OCI-LY7 (cell line): ENCODE measurements at regions not wholly inside any gene's neighbourhood (a gene's known extent, or its start where the extent isn't known, plus 50 kb on each side); places are given as distances from the start of the nearest gene placed in this dataset.

Experiments
- BruUV-seq: library from RNA; stranded (reverse); fragments of 400-500 nt; replicated peaks from 2 replicates; lab custom pipeline; 2021; lab: Mats Ljungman, UMichigan
- CTCF ChIA-PET: fragments of 300-600 bp; sonication (Branson Sonifier 250); formaldehyde crosslinking; loops from one replicate; lab custom pipeline; 2022; ENCODE audit warnings: antibody characterized with exemption; ENCODE audit not compliant: unreplicated experiment; lab: Charles Lee
- POLR2A ChIA-PET: fragments of 300-600 bp; sonication (Branson Sonifier 250); formaldehyde crosslinking; loops from one replicate; lab custom pipeline; 2022; ENCODE audit warnings: antibody characterized with exemption; lab: Charles Lee
- DNase-seq: peaks from one replicate; pipeline ENCODE4 v3.0.0-alpha.2; 2015; ENCODE audit warnings: low spot score
- H2AFZ ChIP-seq: fragments of 200-600 bp; sonication (generic), shearing (Covaris generic); 2 replicates; pipeline ENCODE4 v1.6.1; 2014; ENCODE audit warnings: mild to moderate bottlenecking, antibody characterized with exemption, low read length, moderate library complexity
- H3K27ac ChIP-seq: fragments of 200-600 bp; sonication (generic); 2 replicates; pipeline ENCODE4 v1.5.1; 2014; ENCODE audit warnings: mixed run types, low read depth, mild to moderate bottlenecking, moderate library complexity, low read length, inconsistent platforms; ENCODE audit not compliant: poor library complexity, severe bottlenecking
- H3K36me3 ChIP-seq: fragments of 200-600 bp; sonication (generic); 2 replicates; pipeline ENCODE4 v1.6.1; 2014; ENCODE audit warnings: mild to moderate bottlenecking, antibody characterized with exemption, low read length, moderate library complexity, mixed read lengths; ENCODE audit not compliant: insufficient read depth
- H3K4me1 ChIP-seq: fragments of 200-600 bp; sonication (generic); 2 replicates; pipeline ENCODE4 v1.5.1; 2014; ENCODE audit warnings: mild to moderate bottlenecking, low read length; ENCODE audit not compliant: insufficient read depth, poor library complexity, severe bottlenecking
- H3K4me2 ChIP-seq: fragments of 200-600 bp; sonication (generic); 2 replicates; pipeline ENCODE4 v1.6.1; 2014; ENCODE audit warnings: mild to moderate bottlenecking, low read length
- H3K4me3 ChIP-seq: fragments of 200-600 bp; sonication (generic); 2 replicates; pipeline ENCODE4 v1.5.1; 2014; ENCODE audit warnings: mild to moderate bottlenecking, low read depth, low read length; ENCODE audit not compliant: poor library complexity, severe bottlenecking
- H3K79me2 ChIP-seq: fragments of 200-600 bp; sonication (generic); 2 replicates; pipeline ENCODE4 v1.6.1; 2016; ENCODE audit warnings: low read depth, mild to moderate bottlenecking, low read length, moderate library complexity, mixed read lengths; ENCODE audit not compliant: insufficient read depth
- H3K9me2 ChIP-seq: fragments of 200-600 bp; sonication (generic); 2 replicates; pipeline ENCODE4 v1.6.1; 2016; ENCODE audit warnings: mild to moderate bottlenecking, low read length, mixed read lengths; ENCODE audit not compliant: insufficient read depth
- H3K9me3 ChIP-seq: fragments of 200-600 bp; sonication (generic); 2 replicates; pipeline ENCODE4 v1.6.1; 2014; ENCODE audit warnings: mild to moderate bottlenecking, mixed run types, low read length, mixed read lengths
- H4K20me1 ChIP-seq: fragments of 200-600 bp; sonication (generic); 2 replicates; pipeline ENCODE4 v1.6.1; 2014; ENCODE audit warnings: mild to moderate bottlenecking, antibody characterized with exemption, low read length, moderate library complexity, mixed read lengths; ENCODE audit not compliant: insufficient read depth
- CTCF ChIP-seq: fragments of 200-600 bp; sonication (generic); conservative IDR thresholded peaks from 2 replicates; pipeline ENCODE4 v1.5.1; 2014; ENCODE audit warnings: mild to moderate bottlenecking, antibody characterized with exemption, low read length, moderate library complexity, mixed read lengths
- EZH2phosphoT487 ChIP-seq: fragments of 200-600 bp; sonication (generic); IDR thresholded peaks from 2 replicates; pipeline ENCODE4 v1.6.1; 2018; ENCODE audit warnings: low read depth, borderline replicate concordance, mild to moderate bottlenecking, mixed run types, antibody characterized with exemption, low read length, moderate library complexity, mixed read lengths
- intact Hi-C: fragments of 100-400 bp; cut with micrococcal nuclease; formaldehyde crosslinking; loops from one replicate; pipeline ENCODE4 v1.10.0; 2022; ENCODE audit not compliant: unreplicated experiment

GRCh38 chr12:124667506-124668326, 100.3 kb upstream of the NCOR2 start:
- CTCF ChIA-PET: no interaction called here
- H3K4me1 ChIP-seq: no peaks in the 10 kb centered on the region
- intact Hi-C loops: no loop called here
- H4K20me1 ChIP-seq: no peaks in the 10 kb centered on the region
- no peaks in the 10 kb centered on the region for H3K36me3 ChIP-seq
- DNase-seq: no peak
- no TSS peak for BruUV-seq
- no peak overlapping the region for H3K27ac ChIP-seq
- H3K4me2 ChIP-seq: no peak overlapping the region
- TF ChIP-seq CTCF (no peak), EZH2phosphoT487 (no peak)
- H2AFZ ChIP-seq: no peak overlapping the region
- H3K9me3 ChIP-seq: no peaks in the 10 kb centered on the region
- H3K4me3 ChIP-seq: no peak overlapping the region
- no peaks in the 10 kb centered on the region for H3K9me2 ChIP-seq
- H3K79me2 ChIP-seq: no peaks in the 10 kb centered on the region
- POLR2A ChIA-PET: no interaction called here

GRCh38 chr12:124666722-124667259, 99.4 kb upstream of the NCOR2 start:
- CTCF ChIA-PET: no interaction called here
- no peak overlapping the region for H3K4me3 ChIP-seq
- DNase-seq: no peak
- H3K36me3 ChIP-seq: no peaks in the 10 kb centered on the region
- intact Hi-C loops: no loop called here
- H3K79me2 ChIP-seq: no peaks in the 10 kb centered on the region
- H3K9me2 ChIP-seq: no peaks in the 10 kb centered on the region
- H3K9me3 ChIP-seq: no peaks in the 10 kb centered on the region
- H4K20me1 ChIP-seq: no peaks in the 10 kb centered on the region
- no TSS peak for BruUV-seq
- no peak overlapping the region for H3K4me2 ChIP-seq
- TF ChIP-seq CTCF (no peak), EZH2phosphoT487 (no peak)
- H2AFZ ChIP-seq: no peak overlapping the region
- POLR2A ChIA-PET: interaction anchor here (1.0 kb wide), 1 partner anchor 9 kb away, joined by 3 read pairs; no protein-coding TSS in a partner anchor
- no peak overlapping the region for H3K27ac ChIP-seq
- no peaks in the 10 kb centered on the region for H3K4me1 ChIP-seq

DNA sequence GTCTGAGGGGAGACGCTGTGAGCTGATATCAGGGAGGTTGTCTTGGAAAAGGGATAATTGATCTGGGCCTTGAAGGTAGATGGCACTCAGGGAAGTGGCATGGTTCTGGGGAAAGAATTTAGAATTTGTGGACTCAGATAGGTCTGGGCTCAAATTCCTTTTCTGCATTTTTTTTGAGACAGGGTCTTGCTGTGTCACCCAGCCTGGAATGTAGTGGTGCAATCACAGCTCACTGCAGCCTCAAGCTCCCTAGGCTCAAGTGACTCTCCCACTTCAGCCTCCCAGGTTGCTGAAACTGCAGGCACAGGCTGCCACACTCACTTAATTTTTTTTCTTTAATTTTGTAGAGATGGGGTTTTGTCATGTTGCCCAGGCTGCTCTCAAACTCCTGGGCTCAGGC, 98.1 kb upstream of the NCOR2 start:
- Histone ChIP-seq H3K79me2 (no peaks in the 10 kb centered on the region), H3K27ac (no peak overlapping the region), H3K9me3 (no peaks in the 10 kb centered on the region), H3K4me1 (no peaks in the 10 kb centered on the region), H3K36me3 (no peaks in the 10 kb centered on the region), H3K4me3 (no peak overlapping the region), H4K20me1 (no peaks in the 10 kb centered on the region), H3K4me2 (no peak overlapping the region), H3K9me2 (no peaks in the 10 kb centered on the region), H2AFZ (no peak overlapping the region)
- CTCF ChIA-PET: no interaction called here
- no peak for TF ChIP-seq EZH2phosphoT487
- TF ChIP-seq CTCF: no peak
- intact Hi-C loops: no loop called here
- POLR2A ChIA-PET: no interaction called here
- BruUV-seq: no TSS peak
- DNase-seq: no peak
